ENCODE measurements at regions not wholly inside any gene's neighbourhood (a gene's known extent, or its start where the extent isn't known, plus 50 kb on each side); places are given as distances from the start of the nearest gene placed in this dataset.

DNA sequence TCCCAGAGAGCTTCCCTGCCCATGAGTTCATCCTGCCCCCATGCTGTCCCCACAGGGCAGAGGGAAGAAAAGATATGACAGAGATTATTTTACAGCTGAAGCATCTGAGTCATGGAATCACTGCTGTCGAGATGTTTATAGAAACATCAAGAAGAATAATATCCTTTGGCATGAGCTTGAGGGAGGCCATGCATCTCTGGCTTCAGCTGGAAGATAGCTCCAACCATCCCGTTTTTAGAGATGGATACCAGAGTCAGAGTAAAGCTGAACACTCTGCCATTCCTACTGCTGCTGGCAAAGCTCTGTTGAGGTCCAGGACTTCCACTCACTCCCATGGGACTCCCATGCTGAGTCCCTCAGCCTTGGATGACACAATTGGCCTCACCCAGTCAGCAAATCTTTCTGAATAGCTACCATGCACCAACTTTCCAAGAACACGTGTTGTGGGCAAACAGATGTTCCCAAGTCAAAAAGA, 167.8 kb downstream of the TTC32 start:
- Histone ChIP-seq H3K23me2 (ENCODE audit: insufficient read length, low read depth, low read length, poor library complexity, severe bottlenecking) (no peaks in the 10 kb centered on the region), H4K20me1 (ENCODE audit: control insufficient read depth, insufficient read depth, insufficient read length) (no peaks in the 10 kb centered on the region), H4K5ac (ENCODE audit: insufficient read length, low read depth, low read length) (no peak overlapping the region), H2AFZ (ENCODE audit: low read length) (no peak overlapping the region), H3K23ac (ENCODE audit: insufficient read length, low read depth, low read length) (no peak overlapping the region), H3K79me2 (ENCODE audit: insufficient read depth, low read length) (no peaks in the 10 kb centered on the region), H2BK20ac (ENCODE audit: low read depth, low read length, poor library complexity, severe bottlenecking) (no peak overlapping the region), H3K27me3 (ENCODE audit: insufficient read depth, low read length) (no peaks in the 10 kb centered on the region), H3K27ac (ENCODE audit: insufficient read length, low read depth, low read length) (no peak overlapping the region), H4K91ac (ENCODE audit: insufficient read length, low read depth, low read length) (no peak overlapping the region), H4K8ac (replicated peaks; ENCODE audit: insufficient read length, low read depth, low read length) (no peak overlapping the region), H3K4ac (ENCODE audit: low read depth, low read length) (no peak overlapping the region), H2BK5ac (ENCODE audit: insufficient read length, low read length) (no peak overlapping the region), H3K9me3 (ENCODE audit: control insufficient read depth, low read depth, low read length) (no peaks in the 10 kb centered on the region), H2BK15ac (ENCODE audit: low read depth, low read length) (no peak overlapping the region), H3K14ac (ENCODE audit: insufficient read depth, low read length) (no peak overlapping the region), H3K18ac (ENCODE audit: insufficient read length, low read depth, low read length) (no peak overlapping the region), H2BK120ac (ENCODE audit: low read depth, low read length, poor library complexity, severe bottlenecking) (no peak overlapping the region), H2BK12ac (ENCODE audit: insufficient read length, low read depth, low read length) (no peak overlapping the region), H3K4me2 (ENCODE audit: insufficient read depth, insufficient read length, low read length) (no peak overlapping the region), H3T11ph (ENCODE audit: low read length) (no peak overlapping the region), H3K4me1 (ENCODE audit: insufficient read depth, low read length) (no peaks in the 10 kb centered on the region), H3K79me1 (ENCODE audit: insufficient read depth, low read depth, low read length, poor library complexity, severe bottlenecking) (no peaks in the 10 kb centered on the region), H3K9ac (ENCODE audit: extremely low read depth, insufficient read length, low read length) (no peak overlapping the region), H3K56ac (ENCODE audit: insufficient read length, low read depth, low read length) (no peak overlapping the region), H2AK5ac (ENCODE audit: insufficient read length, low read length) (no peak overlapping the region)
- Mint-ChIP-seq H3K4me3 (no peak overlapping the region), H3K9me3 (no peaks in the 10 kb centered on the region; a peak in 1 of 5 replicates), H3K4me1 (peaks cover 12 to 18% of the 10 kb centered on the region in 2 experiments), H3K36me3 (ENCODE audit: insufficient read depth in 1 of 3, low read depth in 3 of 3) (no peaks in the 10 kb centered on the region), H3K27ac (peak overlapping the region in 2 of 3 experiments; percentile 18 to 19; a peak in 1 of 7 replicates), H3K27me3 (ENCODE audit: low read depth) (peaks cover 3% of the 10 kb centered on the region; the same call in 1 of the 2 replicates)
- TF ChIP-seq, protein P1, sequence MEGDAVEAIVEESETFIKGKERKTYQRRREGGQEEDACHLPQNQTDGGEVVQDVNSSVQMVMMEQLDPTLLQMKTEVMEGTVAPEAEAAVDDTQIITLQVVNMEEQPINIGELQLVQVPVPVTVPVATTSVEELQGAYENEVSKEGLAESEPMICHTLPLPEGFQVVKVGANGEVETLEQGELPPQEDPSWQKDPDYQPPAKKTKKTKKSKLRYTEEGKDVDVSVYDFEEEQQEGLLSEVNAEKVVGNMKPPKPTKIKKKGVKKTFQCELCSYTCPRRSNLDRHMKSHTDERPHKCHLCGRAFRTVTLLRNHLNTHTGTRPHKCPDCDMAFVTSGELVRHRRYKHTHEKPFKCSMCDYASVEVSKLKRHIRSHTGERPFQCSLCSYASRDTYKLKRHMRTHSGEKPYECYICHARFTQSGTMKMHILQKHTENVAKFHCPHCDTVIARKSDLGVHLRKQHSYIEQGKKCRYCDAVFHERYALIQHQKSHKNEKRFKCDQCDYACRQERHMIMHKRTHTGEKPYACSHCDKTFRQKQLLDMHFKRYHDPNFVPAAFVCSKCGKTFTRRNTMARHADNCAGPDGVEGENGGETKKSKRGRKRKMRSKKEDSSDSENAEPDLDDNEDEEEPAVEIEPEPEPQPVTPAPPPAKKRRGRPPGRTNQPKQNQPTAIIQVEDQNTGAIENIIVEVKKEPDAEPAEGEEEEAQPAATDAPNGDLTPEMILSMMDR (conservative IDR thresholded peaks at IDR 0.05): no peak
- no CpG with 5 or more reads among the region's 3 CpGs for WGBS (ENCODE audit: extremely low coverage, insufficient read length, low lambda C conversion rate)
- DNase-seq: no peak

Measured in H9 (cell line).